ENCODE measurements at regions not wholly inside any gene's neighbourhood (a gene's known extent, or its start where the extent isn't known, plus 50 kb on each side); places are given as distances from the start of the nearest gene placed in this dataset.

DNA sequence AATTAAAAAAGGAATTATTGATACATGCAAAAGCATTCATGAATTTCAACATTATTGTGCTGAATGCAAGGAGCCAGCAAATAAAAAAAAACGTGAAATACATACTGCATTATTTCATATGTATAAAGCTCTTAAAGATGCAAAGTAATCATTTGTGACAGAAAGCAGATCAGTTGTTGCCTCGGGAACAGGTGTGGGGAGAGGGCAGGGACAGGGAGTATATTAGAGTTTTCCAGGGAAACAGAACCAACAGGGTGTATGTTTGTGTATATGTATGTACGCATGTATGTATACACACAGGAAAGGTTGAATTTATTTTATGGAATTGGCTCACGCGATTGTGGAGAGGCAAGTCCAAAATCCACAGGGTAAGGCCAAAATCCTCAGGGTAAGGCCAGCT is 502.9 kb upstream of the ARGLU1 start:
- ChIA-PET CTCF (no interaction called here), POLR2A (ENCODE audit: low non-redundant PET) (no interaction called here)
- Histone ChIP-seq H3K36me3 (ENCODE audit: insufficient read depth, low read length, poor library complexity, severe bottlenecking) (no peaks in the 10 kb centered on the region), H3K4me3 (ENCODE audit: low read depth, low read length, poor library complexity, severe bottlenecking) (no peak overlapping the region), H3K27me3 (replicated peaks; ENCODE audit: insufficient read depth, low read depth, low read length, poor library complexity) (peaks cover 41% of the 10 kb centered on the region), H3K9me3 (ENCODE audit: low read depth, low read length, poor library complexity, severe bottlenecking) (no peaks in the 10 kb centered on the region), H3K27ac (ENCODE audit: low read depth, low read length, poor library complexity, severe bottlenecking) (no peak overlapping the region), H3K4me1 (ENCODE audit: insufficient read depth, low read length, poor library complexity, severe bottlenecking) (no peaks in the 10 kb centered on the region)
- no peak for TF ChIP-seq EZH2 (IDR thresholded peaks at IDR 0.05; ENCODE audit: borderline replicate concordance, low read depth, low read length, poor library complexity, severe bottlenecking)
- TF ChIP-seq, protein P1, sequence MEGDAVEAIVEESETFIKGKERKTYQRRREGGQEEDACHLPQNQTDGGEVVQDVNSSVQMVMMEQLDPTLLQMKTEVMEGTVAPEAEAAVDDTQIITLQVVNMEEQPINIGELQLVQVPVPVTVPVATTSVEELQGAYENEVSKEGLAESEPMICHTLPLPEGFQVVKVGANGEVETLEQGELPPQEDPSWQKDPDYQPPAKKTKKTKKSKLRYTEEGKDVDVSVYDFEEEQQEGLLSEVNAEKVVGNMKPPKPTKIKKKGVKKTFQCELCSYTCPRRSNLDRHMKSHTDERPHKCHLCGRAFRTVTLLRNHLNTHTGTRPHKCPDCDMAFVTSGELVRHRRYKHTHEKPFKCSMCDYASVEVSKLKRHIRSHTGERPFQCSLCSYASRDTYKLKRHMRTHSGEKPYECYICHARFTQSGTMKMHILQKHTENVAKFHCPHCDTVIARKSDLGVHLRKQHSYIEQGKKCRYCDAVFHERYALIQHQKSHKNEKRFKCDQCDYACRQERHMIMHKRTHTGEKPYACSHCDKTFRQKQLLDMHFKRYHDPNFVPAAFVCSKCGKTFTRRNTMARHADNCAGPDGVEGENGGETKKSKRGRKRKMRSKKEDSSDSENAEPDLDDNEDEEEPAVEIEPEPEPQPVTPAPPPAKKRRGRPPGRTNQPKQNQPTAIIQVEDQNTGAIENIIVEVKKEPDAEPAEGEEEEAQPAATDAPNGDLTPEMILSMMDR (conservative IDR thresholded peaks at IDR 0.05; ENCODE audit: low read depth, low read length), result no peak
- no peak for DNase-seq (ENCODE audit: low spot score)
- intact Hi-C loops (cut with micrococcal nuclease; ENCODE audit: unreplicated experiment), result no loop called here
- BruUV-seq (replicated peaks), result no TSS peak

- ChIA-PET POLR2A (ENCODE audit: low non-redundant PET) (no interaction called here), CTCF (no interaction called here)
- no peak for TF ChIP-seq EZH2 (IDR thresholded peaks at IDR 0.05; ENCODE audit: borderline replicate concordance, low read depth, low read length, poor library complexity, severe bottlenecking)
- TF ChIP-seq, protein P1 (conservative IDR thresholded peaks at IDR 0.05; ENCODE audit: low read depth, low read length), result no peak
- no peaks in the 10 kb centered on the region for H3K9me3 ChIP-seq (ENCODE audit: low read depth, low read length, poor library complexity, severe bottlenecking)
- BruUV-seq (replicated peaks), result no TSS peak
- no peak overlapping the region for H3K27ac ChIP-seq (ENCODE audit: low read depth, low read length, poor library complexity, severe bottlenecking)
- intact Hi-C loops (cut with micrococcal nuclease; ENCODE audit: unreplicated experiment), result no loop called here
- H3K4me3 ChIP-seq (ENCODE audit: low read depth, low read length, poor library complexity, severe bottlenecking), result no peak overlapping the region
- no peaks in the 10 kb centered on the region for H3K4me1 ChIP-seq (ENCODE audit: insufficient read depth, low read length, poor library complexity, severe bottlenecking)
- peaks cover 45% of the 10 kb centered on the region for H3K27me3 ChIP-seq (replicated peaks; ENCODE audit: insufficient read depth, low read depth, low read length, poor library complexity)
- no peak for DNase-seq (ENCODE audit: low spot score)
- H3K36me3 ChIP-seq (ENCODE audit: insufficient read depth, low read length, poor library complexity, severe bottlenecking), result no peaks in the 10 kb centered on the region
These were observed 501.3 kb upstream of the ARGLU1 start for GRCh38 chr13:107069108-107069776.

- no peaks in the 10 kb centered on the region for H3K9me3 ChIP-seq (ENCODE audit: low read depth, low read length, poor library complexity, severe bottlenecking)
- intact Hi-C loops (cut with micrococcal nuclease; ENCODE audit: unreplicated experiment), result no loop called here
- ChIA-PET CTCF (no interaction called here), POLR2A (ENCODE audit: low non-redundant PET) (no interaction called here)
- no peaks in the 10 kb centered on the region for H3K36me3 ChIP-seq (ENCODE audit: insufficient read depth, low read length, poor library complexity, severe bottlenecking)
- no peak overlapping the region for H3K27ac ChIP-seq (ENCODE audit: low read depth, low read length, poor library complexity, severe bottlenecking)
- H3K27me3 ChIP-seq (replicated peaks; ENCODE audit: insufficient read depth, low read depth, low read length, poor library complexity), result peaks cover 37% of the 10 kb centered on the region
- BruUV-seq (replicated peaks), result no TSS peak
- DNase-seq (ENCODE audit: low spot score), result no peak
- no peaks in the 10 kb centered on the region for H3K4me1 ChIP-seq (ENCODE audit: insufficient read depth, low read length, poor library complexity, severe bottlenecking)
- TF ChIP-seq EZH2 (IDR thresholded peaks at IDR 0.05; ENCODE audit: borderline replicate concordance, low read depth, low read length, poor library complexity, severe bottlenecking), result no peak
- TF ChIP-seq, protein P1 (conservative IDR thresholded peaks at IDR 0.05; ENCODE audit: low read depth, low read length), result no peak
- no peak overlapping the region for H3K4me3 ChIP-seq (ENCODE audit: low read depth, low read length, poor library complexity, severe bottlenecking)
These were observed 499.4 kb upstream of the ARGLU1 start for GRCh38 chr13:107067381-107067780.

Measured in A673 (cell line).